SK-N-SH treated with all-trans-retinoic acid at 6 μM for 48 hours (cell line): ENCODE measurements at regions not wholly inside any gene's neighbourhood (a gene's known extent, or its start where the extent isn't known, plus 50 kb on each side); places are given as distances from the start of the nearest gene placed in this dataset.

Experiments
- ATAC-seq: fragments of 200-7000 bp; cut with Tn5 transposase; 3 replicates; pipeline ENCODE4 v1.9.1; 2020; ENCODE audit warnings: mild to moderate bottlenecking, moderate library complexity
- BACH2 ChIP-seq: fragments of 250-450 bp; sonication (Bioruptor Pico); IDR thresholded peaks from 2 replicates; pipeline ENCODE4 v1.9.0; 2021; ENCODE audit warnings: mild to moderate bottlenecking, borderline replicate concordance
- CREB5 ChIP-seq: fragments of 250-450 bp; sonication (Bioruptor Pico); IDR thresholded peaks from 2 replicates; pipeline ENCODE4 v1.5.1; 2020; ENCODE audit warnings: low read depth, mild to moderate bottlenecking, moderate library complexity
- CSRNP3 ChIP-seq: fragments of 250-450 bp; sonication (Bioruptor Pico); IDR thresholded peaks from 2 replicates; pipeline ENCODE4 v1.5.1; 2021; ENCODE audit warnings: mild to moderate bottlenecking, moderate library complexity
- ESRRG ChIP-seq: fragments of 250-450 bp; sonication (Bioruptor Pico); IDR thresholded peaks from 2 replicates; pipeline ENCODE4 v1.6.1; 2021; ENCODE audit warnings: mild to moderate bottlenecking
- GLIS3 ChIP-seq: fragments of 250-450 bp; sonication (Bioruptor Pico); IDR thresholded peaks from 2 replicates; pipeline ENCODE4 v1.5.0; 2020; ENCODE audit warnings: mild to moderate bottlenecking, moderate library complexity
- ISL1 ChIP-seq: fragments of 250-450 bp; sonication (Bioruptor Pico); IDR thresholded peaks from 2 replicates; pipeline ENCODE4 v2.1.2; 2022; ENCODE audit warnings: mild to moderate bottlenecking, moderate library complexity
- OSR1 ChIP-seq: fragments of 250-450 bp; sonication (Bioruptor Pico); IDR thresholded peaks from 2 replicates; pipeline ENCODE4 v1.8.0; 2022; ENCODE audit warnings: moderate library complexity, mild to moderate bottlenecking, inconsistent platforms
- POU6F1 ChIP-seq: fragments of 250-450 bp; sonication (Bioruptor Pico); IDR thresholded peaks from 2 replicates; pipeline ENCODE4 v1.8.0; 2021; ENCODE audit warnings: low read depth, mild to moderate bottlenecking, moderate library complexity, borderline replicate concordance
- PPARA ChIP-seq: fragments of 250-450 bp; sonication (Bioruptor Pico); IDR thresholded peaks from 2 replicates; pipeline ENCODE4 v1.5.0; 2020; ENCODE audit warnings: mild to moderate bottlenecking, borderline replicate concordance
- RARB ChIP-seq: fragments of 250-450 bp; sonication (Bioruptor Pico); IDR thresholded peaks from 2 replicates; pipeline ENCODE4 v1.8.0; 2021; ENCODE audit warnings: mild to moderate bottlenecking, moderate library complexity
- SNAI2 ChIP-seq: fragments of 250-450 bp; sonication (Bioruptor Pico); IDR thresholded peaks from 2 replicates; pipeline ENCODE4 v1.5.0; 2020; ENCODE audit warnings: mild to moderate bottlenecking, moderate library complexity
- TCF4 ChIP-seq: fragments of 250-450 bp; sonication (Bioruptor Pico); IDR thresholded peaks from 2 replicates; pipeline ENCODE4 v1.8.0; 2021; ENCODE audit warnings: mild to moderate bottlenecking, moderate library complexity, borderline replicate concordance
- TOX ChIP-seq: fragments of 250-450 bp; sonication (Bioruptor Pico); IDR thresholded peaks from 2 replicates; pipeline ENCODE4 v1.8.0; 2021; ENCODE audit warnings: mild to moderate bottlenecking, moderate library complexity, borderline replicate concordance
- TSHZ2 ChIP-seq: fragments of 250-450 bp; sonication (Bioruptor Pico); IDR thresholded peaks from 2 replicates; pipeline ENCODE4 v1.5.0; 2020; ENCODE audit warnings: mild to moderate bottlenecking, moderate library complexity
- ZC3H10 ChIP-seq: fragments of 250-450 bp; sonication (Bioruptor Pico); IDR thresholded peaks from 2 replicates; pipeline ENCODE4 v1.5.1; 2021; ENCODE audit warnings: mild to moderate bottlenecking, moderate library complexity
- ZFP3 ChIP-seq: fragments of 250-450 bp; sonication (Bioruptor Pico); IDR thresholded peaks from 2 replicates; pipeline ENCODE4 v1.5.0; 2020; ENCODE audit warnings: mild to moderate bottlenecking, moderate library complexity
- ZFP30 ChIP-seq: fragments of 450-650 bp; formaldehyde crosslinking; IDR thresholded peaks from 2 replicates; pipeline ENCODE4 v1.5.0; 2022; ENCODE audit warnings: mild to moderate bottlenecking, moderate library complexity
- ZNF565 ChIP-seq: fragments of 450-650 bp; formaldehyde crosslinking; conservative IDR thresholded peaks from 2 replicates; pipeline ENCODE4 v1.5.0; 2020; ENCODE audit warnings: low read depth, mild to moderate bottlenecking, moderate library complexity
- ZNF70 ChIP-seq: fragments of 450-650 bp; formaldehyde crosslinking; IDR thresholded peaks from 2 replicates; pipeline ENCODE4 v1.5.0; 2020; ENCODE audit warnings: mild to moderate bottlenecking, moderate library complexity
- ZNF8 ChIP-seq: fragments of 450-650 bp; formaldehyde crosslinking; IDR thresholded peaks from 2 replicates; pipeline ENCODE4 v1.5.0; 2020; ENCODE audit warnings: mild to moderate bottlenecking, moderate library complexity

GRCh38 chrX:45633419-45633818, 432.7 kb upstream of the DIPK2B start (continued):
- TF ChIP-seq CSRNP3 (CRISPR knock-in tag) (no peak), GLIS3 (no peak)

GRCh38 chrX:45632506-45632905, 431.8 kb upstream of the DIPK2B start:
- ATAC-seq = no peak
- TF ChIP-seq SNAI2 (CRISPR knock-in tag) (no peak), OSR1 (CRISPR knock-in tag) (no peak), BACH2 (CRISPR knock-in tag) (no peak), ZFP30 (CRISPR knock-in tag) (no peak), RARB (no peak), ZNF8 (no peak), GLIS3 (no peak), POU6F1 (CRISPR knock-in tag) (no peak), TOX (no peak), ZNF565 (CRISPR knock-in tag) (no peak), TSHZ2 (CRISPR knock-in tag) (no peak)

- no peak for ATAC-seq
- TF ChIP-seq TCF4 (CRISPR knock-in tag) = no peak
- no peak for TF ChIP-seq ZFP3 (CRISPR knock-in tag)
- TF ChIP-seq SNAI2 (CRISPR knock-in tag) = no peak
- TF ChIP-seq BACH2 (CRISPR knock-in tag) = no peak
- TF ChIP-seq CSRNP3 (CRISPR knock-in tag) = no peak
- TF ChIP-seq CREB5 (CRISPR knock-in tag) = no peak
- TF ChIP-seq OSR1 (CRISPR knock-in tag) = no peak
- TF ChIP-seq ZNF70 (CRISPR knock-in tag) = no peak
- no peak for TF ChIP-seq ESRRG (CRISPR knock-in tag)
- no peak for TF ChIP-seq ZNF8
- TF ChIP-seq ZC3H10 (CRISPR knock-in tag) = no peak
- no peak for TF ChIP-seq ISL1 (CRISPR knock-in tag)
- TF ChIP-seq RARB = no peak
- TF ChIP-seq ZNF565 (CRISPR knock-in tag) = no peak
- no peak for TF ChIP-seq POU6F1 (CRISPR knock-in tag)
- no peak for TF ChIP-seq PPARA (CRISPR knock-in tag)
These were observed 429.4 kb upstream of the DIPK2B start for GRCh38 chrX:45630078-45630477.
